ENCODE measurements at regions not wholly inside any gene's neighbourhood (a gene's known extent, or its start where the extent isn't known, plus 50 kb on each side); places are given as distances from the start of the nearest gene placed in this dataset.

DNA sequence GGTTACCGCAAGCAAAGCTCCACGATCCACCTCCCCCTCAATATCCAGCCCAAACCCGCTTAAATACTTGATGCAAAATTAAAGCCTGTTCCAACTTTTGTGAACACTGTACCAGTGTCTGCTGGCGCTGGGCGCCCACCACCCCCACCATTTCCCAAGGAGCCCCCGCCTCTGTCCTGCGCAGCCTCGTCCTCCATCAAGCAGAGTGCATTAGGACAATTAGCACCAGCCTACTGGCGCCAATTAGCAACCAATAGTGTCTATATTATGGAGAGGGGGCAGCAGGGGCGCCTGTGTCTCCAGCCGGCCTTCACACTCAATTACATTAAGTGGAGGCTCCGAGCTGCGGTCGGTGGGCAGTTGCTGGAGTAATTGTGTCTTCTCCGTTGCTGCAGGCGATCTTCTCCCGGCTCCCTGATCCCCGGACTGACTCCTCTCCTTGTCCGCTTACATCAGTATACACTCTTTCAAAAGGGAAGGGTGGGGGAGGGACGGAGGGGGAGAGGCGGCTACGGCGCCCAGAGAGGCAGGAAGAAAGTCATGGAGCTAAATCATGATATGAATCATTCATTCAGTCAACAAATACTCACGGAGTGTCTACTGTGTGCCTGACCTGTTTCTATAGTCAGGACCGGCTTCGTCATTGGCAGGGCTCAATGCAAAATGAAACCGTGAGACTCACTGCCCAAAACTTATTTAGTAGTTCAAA, 707.3 kb downstream of the MED13L start:
- intact Hi-C loops (cut with DNase I), result no loop called here
- no peak for DNase-seq

DNA sequence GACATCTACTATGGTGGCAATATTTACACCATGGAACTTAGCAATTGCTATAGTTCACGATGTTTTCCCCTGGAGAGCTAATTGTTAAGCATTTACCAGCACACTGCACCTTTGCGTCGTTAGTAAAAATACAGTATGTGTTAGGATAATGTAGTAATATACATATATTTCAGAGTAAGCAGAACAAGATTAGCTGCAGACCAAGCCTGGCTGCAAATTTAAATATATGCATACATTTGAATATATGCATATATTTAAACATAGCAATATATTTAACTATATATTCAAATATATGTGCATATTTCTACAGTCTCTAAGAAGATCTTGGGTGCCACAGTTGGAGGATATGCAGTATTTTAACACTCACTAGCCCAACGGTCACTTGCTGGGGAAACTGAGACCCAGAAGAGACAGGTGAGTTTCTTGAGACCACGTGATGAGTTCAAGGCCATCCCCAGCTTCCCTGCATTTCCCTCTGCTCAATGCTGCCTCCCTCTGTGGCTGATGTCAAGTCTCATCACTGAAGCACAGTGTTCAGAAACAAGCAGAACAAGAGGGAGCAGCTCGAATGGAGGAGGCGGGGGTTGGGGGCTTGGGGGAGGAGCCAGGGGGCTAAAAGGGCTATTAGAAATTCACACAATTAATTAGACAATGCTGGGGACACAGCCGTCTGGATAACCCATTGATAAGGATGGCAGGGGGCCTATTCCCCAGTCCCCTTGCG, 708.0 kb downstream of the MED13L start:
- DNase-seq, result peak in 31 of 42 donors; percentile 12 to 72 (median 37)
- intact Hi-C loops (cut with DNase I), result no loop called here

DNA sequence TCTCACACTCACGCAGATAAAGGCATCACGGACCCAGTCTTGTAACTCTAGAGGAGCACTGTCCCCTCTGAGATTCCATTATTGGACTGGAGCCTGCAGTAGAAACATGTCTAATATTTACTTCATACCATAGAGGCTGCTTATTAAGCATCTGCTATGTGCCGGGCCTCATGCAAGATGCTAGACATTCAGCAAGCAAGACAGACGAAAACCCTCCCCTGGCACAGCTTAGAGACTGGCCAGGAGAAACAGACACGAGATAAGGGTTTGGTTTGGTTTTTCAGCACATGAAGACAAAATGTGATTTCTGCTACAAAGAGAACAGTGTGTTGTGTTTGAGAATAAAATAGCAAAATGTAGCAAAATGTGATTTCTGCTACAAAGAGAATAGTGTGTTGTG, 719.2 kb downstream of the MED13L start:
- no peak for DNase-seq
- intact Hi-C loops (cut with DNase I), result no loop called here

DNA sequence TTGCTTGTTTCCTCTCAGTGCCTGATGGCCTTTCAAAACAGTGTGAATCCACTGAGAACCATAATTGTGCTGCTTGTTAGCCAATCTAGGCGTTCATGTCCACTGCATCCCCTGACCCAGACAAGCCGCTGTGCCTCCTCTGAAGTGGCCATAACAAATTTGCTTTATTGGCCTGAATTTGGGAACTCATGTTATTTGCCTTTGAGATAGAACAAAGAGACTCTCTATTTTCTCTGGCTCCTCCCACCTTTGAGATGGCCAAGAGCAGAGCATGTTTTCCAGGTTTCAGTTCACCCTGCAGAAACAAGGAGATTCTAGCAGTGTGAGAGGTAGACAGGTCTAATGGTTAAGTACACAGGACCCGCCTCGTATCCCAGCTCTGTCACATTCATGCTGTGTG, 723.9 kb downstream of the MED13L start:
- intact Hi-C loops (cut with DNase I), result no loop called here
- DNase-seq, result no peak

DNA sequence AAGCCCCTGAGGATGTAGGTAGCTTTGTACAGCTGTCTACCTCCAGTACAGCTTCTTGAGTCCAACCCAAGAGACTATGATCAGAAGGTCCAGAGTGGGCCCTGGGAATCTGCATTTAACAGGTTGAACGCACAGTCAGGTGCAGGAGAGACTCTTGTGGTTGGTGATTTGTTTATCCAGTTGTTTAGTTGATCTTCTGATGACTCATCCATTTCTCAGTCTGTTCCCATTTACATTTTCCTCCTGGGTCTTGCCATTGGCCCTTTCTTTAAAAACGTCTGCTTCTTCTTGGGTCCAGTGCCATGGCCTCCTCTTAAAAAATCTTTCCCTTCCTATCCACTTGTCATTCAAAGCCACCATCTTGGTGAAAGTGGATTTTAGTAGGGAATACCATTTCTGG, 734.2 kb downstream of the MED13L start:
- intact Hi-C loops (cut with DNase I), result no loop called here
- DNase-seq, result no peak

DNA sequence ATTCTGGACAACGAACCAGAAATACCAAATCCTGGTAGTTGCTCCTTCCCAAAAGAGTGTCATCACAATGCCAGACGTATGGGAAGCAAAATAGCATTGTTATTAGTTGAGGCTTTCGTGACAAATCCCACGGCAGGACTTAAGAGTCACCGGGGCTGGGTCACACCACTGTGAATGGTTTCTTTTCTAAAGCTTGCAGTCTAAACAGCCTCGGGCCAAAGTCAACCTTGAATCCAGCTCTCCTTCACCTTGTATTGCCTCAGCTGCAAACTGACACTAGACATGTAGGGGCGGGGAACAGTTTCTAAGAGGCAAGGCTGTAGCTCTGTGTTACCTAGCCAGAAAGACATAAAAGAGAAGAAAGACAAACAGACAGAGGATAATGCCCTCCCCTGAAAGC, 734.8 kb downstream of the MED13L start:
- intact Hi-C loops (cut with DNase I), result no loop called here
- no peak for DNase-seq

DNA sequence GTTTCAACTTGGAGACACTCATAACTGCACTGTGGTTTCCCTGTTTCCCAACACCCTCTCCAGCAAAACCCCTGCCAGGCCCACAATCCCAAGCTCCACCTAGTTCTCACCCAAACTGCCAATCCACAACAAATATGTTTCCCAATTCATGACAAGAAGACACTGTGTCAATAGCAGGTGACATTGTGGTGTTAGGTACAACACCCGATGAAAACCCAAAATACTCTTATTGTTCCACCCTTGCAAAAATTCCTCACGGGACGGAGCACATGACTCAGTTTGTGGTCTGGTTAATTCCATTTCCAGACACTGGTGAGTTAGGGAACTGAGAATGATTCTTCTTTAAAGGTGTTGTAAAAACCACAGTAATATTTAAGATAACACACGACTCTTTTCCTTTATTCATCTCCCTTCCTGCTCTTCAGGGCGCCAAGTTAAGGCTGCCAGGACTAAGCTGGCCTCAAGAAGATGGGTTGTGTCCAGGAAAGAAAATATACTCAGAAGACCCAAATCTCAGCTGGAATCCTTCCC, 735.5 kb downstream of the MED13L start:
- intact Hi-C loops (cut with DNase I), result no loop called here
- no peak for DNase-seq

DNA sequence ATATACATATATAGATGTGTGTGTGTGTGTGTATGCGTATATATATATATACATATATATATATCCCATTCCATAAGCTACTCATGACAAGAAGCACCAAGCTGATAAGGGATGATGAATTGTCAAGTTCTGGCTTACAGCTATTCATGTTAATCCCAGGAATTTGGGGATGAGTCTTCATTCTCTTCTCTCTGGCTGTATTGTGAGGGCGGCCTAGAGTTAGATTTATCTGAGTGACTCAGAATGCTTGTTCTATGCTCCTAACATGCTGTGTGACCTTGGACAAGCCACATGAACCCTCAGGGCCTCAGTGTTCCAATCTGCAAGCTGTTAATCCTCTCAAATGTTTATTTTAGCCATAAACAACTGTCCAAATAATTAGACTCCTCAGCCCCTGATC, 749.0 kb downstream of the MED13L start:
- no peak for DNase-seq
- intact Hi-C loops (cut with DNase I), result no loop called here

DNA sequence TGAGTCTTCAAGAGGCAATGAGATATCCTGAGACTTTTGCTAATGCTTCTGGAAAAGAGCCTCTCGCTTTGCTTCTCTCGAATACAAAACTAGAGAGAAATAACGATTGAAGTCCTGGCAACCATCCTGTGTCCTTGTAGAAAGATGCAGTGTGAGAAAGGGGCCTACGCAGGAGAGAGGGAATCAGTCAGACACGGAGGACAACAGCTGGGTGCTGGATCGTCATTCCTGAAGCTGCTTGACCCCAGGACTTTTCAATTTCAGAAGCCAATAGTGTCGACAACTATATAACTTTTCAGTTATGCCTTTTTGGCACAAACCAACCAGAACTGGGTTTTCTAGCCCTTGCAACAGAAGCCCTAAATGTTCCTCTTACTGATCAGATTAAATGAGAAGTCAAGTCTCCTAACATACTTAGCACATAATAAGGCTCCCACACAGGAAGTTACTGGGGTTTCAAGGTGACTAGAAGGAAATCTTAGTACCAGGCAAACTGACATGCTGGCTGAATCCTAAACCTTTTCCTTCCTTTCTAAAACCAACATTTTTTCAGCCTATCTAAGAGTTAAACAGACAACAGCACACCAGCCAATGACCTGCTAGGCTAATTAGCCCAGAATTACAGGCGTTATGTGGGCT, 755.6 kb downstream of the MED13L start:
- intact Hi-C loops (cut with DNase I), result no loop called here
- DNase-seq, result no peak

DNA sequence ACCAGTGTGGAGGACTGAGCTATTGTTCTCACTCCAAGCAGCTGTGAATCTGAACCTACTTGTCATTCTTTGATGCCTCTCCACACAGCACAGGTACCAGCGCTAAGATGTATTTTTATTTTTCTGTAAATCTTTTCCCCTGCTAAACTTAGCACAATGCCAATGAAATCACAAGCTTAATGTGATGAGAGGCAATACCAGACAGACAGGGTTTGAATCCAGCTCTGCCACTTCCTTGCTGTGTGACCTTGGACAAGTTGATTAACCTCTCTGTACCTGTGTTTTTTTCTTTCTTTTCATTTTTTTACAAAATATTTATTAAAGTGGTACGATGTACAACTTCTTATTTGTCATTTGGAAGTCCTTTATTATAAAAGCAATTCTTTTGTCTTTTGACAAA, 757.6 kb downstream of the MED13L start:
- DNase-seq, result no peak
- intact Hi-C loops (cut with DNase I), result no loop called here

DNA sequence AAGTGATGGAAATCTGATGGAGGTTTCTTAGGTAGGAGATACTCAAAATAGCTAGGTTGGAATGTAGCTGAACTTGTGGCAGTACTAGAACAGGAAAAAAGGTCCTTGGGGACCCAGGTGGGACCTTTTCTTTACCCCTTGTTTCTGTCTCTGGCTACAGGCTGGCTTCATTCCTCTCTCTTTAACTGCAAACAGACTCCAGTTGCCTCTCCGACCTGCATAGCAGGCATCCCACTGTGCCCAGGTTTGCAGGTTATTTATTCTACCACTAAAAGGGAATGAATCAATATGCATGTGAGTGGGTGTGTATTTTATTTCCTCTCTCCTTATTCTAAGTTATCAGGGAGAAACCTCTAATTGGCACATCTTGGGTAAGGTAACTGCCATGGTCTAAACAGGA, 758.1 kb downstream of the MED13L start:
- intact Hi-C loops (cut with DNase I), result no loop called here
- DNase-seq, result no peak

DNA sequence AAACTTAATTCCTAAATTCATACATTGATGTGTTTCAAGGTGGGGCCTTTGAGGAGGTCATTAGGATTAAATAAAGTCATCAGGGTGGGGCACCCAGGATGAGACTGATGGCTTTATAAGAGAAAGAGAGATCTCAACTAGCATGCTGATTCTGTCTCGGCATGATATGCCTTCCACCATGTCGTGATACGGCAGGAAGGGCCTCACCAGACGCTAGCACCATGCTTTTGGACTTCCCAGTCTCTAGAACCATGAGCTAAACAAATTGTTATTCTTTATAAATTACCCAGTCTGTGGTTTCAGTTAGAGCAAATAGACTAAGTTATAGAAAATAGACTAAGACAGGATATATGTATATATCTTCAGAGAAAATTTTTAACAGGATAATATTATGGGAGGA, 759.6 kb downstream of the MED13L start:
- no peak for DNase-seq
- intact Hi-C loops (cut with DNase I), result no loop called here

DNA sequence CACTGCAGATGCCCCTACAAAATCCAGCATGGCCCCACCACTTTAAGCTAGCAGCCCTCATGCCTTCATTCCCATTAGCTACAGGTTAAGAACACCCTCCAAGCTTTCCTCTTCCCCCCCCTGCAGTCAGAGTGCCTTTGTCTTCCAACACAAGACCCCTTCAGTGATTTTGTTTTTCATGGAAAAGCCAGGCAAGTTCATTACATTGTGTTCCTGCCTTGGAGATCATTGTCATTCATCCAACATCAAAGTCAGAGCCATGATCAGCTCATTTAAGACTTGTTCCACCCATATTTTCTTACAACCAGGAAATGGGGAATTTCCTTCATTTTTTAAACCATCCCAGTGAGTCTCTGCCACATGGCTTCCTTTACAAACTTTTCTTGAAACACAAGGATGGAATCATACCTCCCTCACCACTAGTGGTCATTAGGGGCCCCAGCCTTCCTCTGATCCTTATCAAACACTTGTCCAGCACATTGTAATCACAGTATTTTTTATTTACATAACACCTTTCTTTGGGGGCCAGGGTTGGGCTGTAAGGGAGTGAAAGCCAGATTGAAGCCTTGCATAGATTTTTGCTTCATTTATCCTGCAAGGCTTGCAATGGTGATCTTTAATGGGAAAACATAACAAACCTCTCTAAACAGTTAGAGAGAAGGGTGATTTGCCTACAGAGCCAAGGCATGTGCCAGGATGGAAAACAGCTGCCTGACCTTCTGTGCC, 765.3 kb downstream of the MED13L start:
- DNase-seq, result no peak
- intact Hi-C loops (cut with DNase I), result no loop called here

DNA sequence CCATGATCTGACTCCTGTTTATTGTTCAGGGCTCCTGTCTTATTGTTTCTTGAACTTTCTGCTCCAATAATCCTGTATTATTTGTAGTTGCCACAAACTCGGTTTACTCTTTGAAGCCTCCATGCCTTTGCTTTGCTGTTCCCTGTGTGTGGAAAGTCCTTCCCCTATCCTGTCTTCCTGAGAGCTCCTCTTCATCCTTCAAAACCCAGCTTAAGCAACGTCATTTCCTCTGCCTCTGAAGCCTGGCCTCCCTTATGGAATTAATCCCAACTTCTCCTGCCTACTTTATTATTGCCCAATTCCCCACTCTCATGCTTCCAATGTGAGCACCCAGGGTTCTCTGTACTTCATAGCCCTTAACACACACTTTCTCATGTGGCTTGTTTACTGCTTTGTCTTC, 766.2 kb downstream of the MED13L start:
- intact Hi-C loops (cut with DNase I), result no loop called here
- no peak for DNase-seq

DNA sequence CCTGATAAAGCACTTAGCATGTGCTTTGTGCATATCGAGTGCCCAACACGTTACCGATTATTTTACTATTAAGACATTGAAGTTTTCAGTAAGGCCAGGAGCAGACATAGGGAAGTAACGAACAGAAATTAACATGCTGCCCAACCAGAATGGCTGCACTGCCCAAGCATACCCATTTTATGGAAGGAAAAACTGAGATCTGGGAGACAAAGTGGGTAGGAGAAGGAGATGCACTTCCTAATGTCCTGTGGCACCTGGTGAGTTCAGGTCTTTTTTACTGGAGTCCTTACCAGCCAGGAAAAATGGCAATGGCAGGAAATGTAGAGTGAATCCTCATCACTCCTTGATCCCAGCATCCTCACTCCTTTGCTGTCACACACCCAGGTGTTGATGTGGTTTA, 768.5 kb downstream of the MED13L start:
- no peak for DNase-seq
- intact Hi-C loops (cut with DNase I), result no loop called here

DNA sequence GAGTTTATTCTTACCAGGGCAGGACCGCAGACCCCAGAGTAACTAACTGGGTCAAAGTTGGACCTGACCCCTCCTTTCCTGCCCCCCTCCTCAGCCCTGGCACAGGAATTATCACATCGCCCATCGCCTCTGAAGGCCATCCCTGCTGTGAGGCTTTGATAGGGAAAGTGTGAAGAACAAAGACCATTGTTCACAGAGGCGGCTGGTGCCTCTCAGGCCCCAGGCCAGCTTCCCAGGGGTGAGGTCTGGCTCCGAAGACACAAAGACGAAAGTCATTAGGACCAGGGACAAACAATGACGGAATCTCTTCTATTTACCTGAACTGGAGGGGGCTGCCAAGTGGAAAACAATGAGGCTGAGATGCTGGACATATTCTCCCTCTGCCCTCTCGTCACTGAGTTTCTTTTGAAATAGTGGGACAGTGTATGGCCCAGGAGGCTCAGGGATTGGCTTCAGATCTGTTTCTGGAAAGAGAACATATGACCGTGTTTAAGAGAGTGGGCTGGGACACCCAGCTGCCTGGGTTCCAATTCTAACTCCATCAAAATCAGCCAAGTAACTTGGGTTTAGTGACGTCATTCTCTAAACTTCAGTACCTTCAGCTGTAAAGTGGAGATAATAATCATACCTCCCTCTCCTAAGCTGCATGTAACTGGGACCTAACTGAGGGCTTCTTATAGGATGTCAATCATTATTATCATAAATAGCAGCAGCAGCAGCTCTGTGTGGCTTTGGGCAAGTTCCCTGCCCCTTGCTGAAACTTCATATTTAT, 769.4 kb downstream of the MED13L start:
- intact Hi-C loops (cut with DNase I), result no loop called here

DNA sequence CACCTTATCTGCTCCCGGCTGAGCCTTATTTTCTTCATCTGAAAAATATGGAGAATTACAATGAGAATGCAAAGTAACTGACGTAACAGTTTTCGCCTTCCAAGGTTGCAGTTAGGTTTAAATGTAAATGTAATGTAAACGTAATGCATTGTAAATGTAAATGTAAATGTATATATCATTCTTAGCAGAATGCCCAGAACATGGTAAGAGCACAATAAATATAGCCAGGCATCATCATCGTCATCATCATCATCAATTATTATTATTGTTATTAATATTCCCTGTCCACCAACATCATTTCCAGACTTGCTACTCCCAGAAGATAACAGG, 770.0 kb downstream of the MED13L start:
- no peak for DNase-seq
- intact Hi-C loops (cut with DNase I), result no loop called here

More for the DNA sequence above, 769.4 kb downstream of the MED13L start:
- peak; percentile 40 to 86 (median 70) for DNase-seq

DNA sequence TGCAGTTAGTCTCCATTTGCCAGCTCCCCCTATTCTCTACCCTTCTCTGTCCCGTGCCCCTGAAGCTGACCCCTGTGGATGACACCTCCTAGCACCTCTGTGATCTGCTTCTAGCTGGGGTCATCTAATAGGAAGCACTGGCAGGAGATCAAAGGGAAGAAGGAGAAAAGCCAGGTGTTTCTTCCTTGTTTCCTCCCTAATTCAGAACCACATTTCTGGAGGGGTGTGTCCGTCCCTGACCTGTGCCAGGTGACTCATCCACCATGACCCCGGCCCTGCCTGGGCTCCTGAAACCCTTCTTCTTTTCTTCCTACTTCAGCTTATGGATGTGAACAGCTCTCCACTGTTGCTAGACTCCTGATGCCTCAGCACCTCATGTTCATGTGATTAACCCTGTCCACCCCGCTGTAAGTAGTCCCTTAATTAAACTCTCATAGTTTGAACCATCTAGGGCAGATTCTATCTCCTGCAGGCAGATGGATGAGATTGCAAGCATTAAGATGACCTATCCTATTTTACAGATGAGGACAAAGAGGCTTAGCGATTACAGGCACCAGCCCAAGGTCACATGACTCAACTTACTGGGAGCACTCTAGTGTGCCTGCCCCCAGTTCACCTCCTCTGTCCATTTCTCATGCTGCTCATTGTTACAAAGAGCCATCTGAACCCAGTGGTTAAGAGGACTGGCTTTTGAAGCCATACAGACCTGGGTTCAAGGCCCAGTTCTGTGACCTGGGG, 770.5 kb downstream of the MED13L start:
- no peak for DNase-seq
- intact Hi-C loops (cut with DNase I), result no loop called here
